Endothelial cell of umbilical vein (primary cell): ENCODE measurements at regions not wholly inside any gene's neighbourhood (a gene's known extent, or its start where the extent isn't known, plus 50 kb on each side); places are given as distances from the start of the nearest gene placed in this dataset.

Experiments
- BruUV-seq: library from RNA; stranded (reverse); fragments of 400-500 nt; replicated peaks from 2 replicates; lab custom pipeline; 2021; lab: Mats Ljungman, UMichigan
- CTCF ChIA-PET: fragments of 300-600, 350-600 bp; sonication (Branson Sonifier 250); formaldehyde crosslinking; loops from one replicate; lab custom pipeline; 2021; ENCODE audit warnings: antibody characterized with exemption, inconsistent platforms; lab: Charles Lee
- POLR2A ChIA-PET: fragments of 300-600, 350-600 bp; sonication (Branson Sonifier 250); formaldehyde crosslinking; loops from one replicate; lab custom pipeline; 2021; ENCODE audit warnings: antibody characterized with exemption, inconsistent platforms; lab: Charles Lee
- DNase-seq: peaks from one replicate; pipeline ENCODE4 v3.0.0-alpha.2; 2011; ENCODE audit warnings: low read depth, low spot score
- FAIRE-seq: peaks from 2 replicates; lab custom pipeline; 2011; peaks lifted over from hg19 to GRCh38; lab: Jason Lieb, UNC
- H2AFZ ChIP-seq: 2 replicates; pipeline ENCODE4 v1.6.0; 2012; ENCODE audit warnings: low read depth, low read length, control low read depth, inconsistent platforms
- H3K27ac ChIP-seq: 2 replicates; pipeline ENCODE4 v1.5.1; 2011; ENCODE audit warnings: low read depth, mild to moderate bottlenecking, control low read depth, low read length, moderate library complexity; ENCODE audit not compliant: insufficient read depth
- H3K27me3 ChIP-seq, 2 experiments: 2 replicates each; pipeline versions ENCODE4 v1.6.0 to v1.6.1; 2011; ENCODE audit warnings: low read length in 2 of 2, mixed read lengths in 1 of 2; ENCODE audit not compliant: control insufficient read depth in 2 of 2, insufficient read depth in 2 of 2
- H3K36me3 ChIP-seq, 2 experiments: 2 replicates in 1 of 2; 3 replicates in 1 of 2; pipeline ENCODE4 v1.5.1; 2011; ENCODE audit warnings: low read length in 2 of 2, mild to moderate bottlenecking in 1 of 2, moderate library complexity in 1 of 2; ENCODE audit not compliant: control insufficient read depth in 2 of 2, insufficient read depth in 2 of 2; ENCODE audit errors: extremely low read depth in 1 of 2
- H3K4me1 ChIP-seq: 3 replicates; pipeline ENCODE4 v1.5.1; 2011; ENCODE audit warnings: mild to moderate bottlenecking, low read length; ENCODE audit not compliant: control insufficient read depth, insufficient read depth; ENCODE audit errors: extremely low read depth
- H3K4me2 ChIP-seq: 2 replicates; pipeline ENCODE4 v1.6.1; 2011; ENCODE audit warnings: low read length, control low read depth, mixed read lengths; ENCODE audit not compliant: insufficient read depth
- H3K4me3 ChIP-seq, 3 experiments: fragments of 200-600 bp in 1 of 3; sonication (generic), shearing (Covaris generic) in 1 of 3; replicated peaks in 1 of 3; 2 replicates each; pipeline ENCODE4 v1.5.1; 2011 to 2016; ENCODE audit warnings: control low read depth in 3 of 3, low read length in 3 of 3, mild to moderate bottlenecking in 2 of 3, inconsistent platforms in 1 of 3, low read depth in 1 of 3, moderate library complexity in 1 of 3; ENCODE audit not compliant: insufficient read depth in 1 of 3
- H3K79me2 ChIP-seq: 2 replicates; pipeline ENCODE4 v1.6.0; 2012; ENCODE audit warnings: low read length, inconsistent platforms; ENCODE audit not compliant: control insufficient read depth, insufficient read depth
- H3K9ac ChIP-seq: replicated peaks from 2 replicates; pipeline ENCODE3; 2011; ENCODE audit warnings: low read length, control low read depth; ENCODE audit not compliant: insufficient read depth; ENCODE audit errors: extremely low read depth
- H3K9me1 ChIP-seq: replicated peaks from 3 replicates; pipeline ENCODE4 v1.6.0; 2011; ENCODE audit warnings: mild to moderate bottlenecking, low read length; ENCODE audit not compliant: control insufficient read depth, insufficient read depth; ENCODE audit errors: extremely low read depth
- H3K9me3 ChIP-seq: replicated peaks from 2 replicates; pipeline ENCODE4 v1.5.1; 2012; ENCODE audit warnings: low read length, inconsistent platforms; ENCODE audit not compliant: control insufficient read depth, insufficient read depth
- H4K20me1 ChIP-seq: replicated peaks from 2 replicates; pipeline ENCODE3; 2011; ENCODE audit warnings: mild to moderate bottlenecking, low read length; ENCODE audit not compliant: control insufficient read depth, insufficient read depth; ENCODE audit errors: extremely low read depth
- CTCF ChIP-seq, 2 donors: IDR thresholded peaks; 1 replicate in 1 of 2; 2 replicates in 1 of 2; pipeline ENCODE4 v1.5.1; 2011; ENCODE audit warnings: low read length in 2 of 2, mild to moderate bottlenecking in 2 of 2, moderate library complexity in 2 of 2, control low read depth in 1 of 2, inconsistent platforms in 1 of 2, low read depth in 1 of 2; ENCODE audit not compliant: insufficient read depth in 1 of 2; ENCODE audit errors: extremely low read depth in 1 of 2
- FOS ChIP-seq: IDR thresholded peaks from 2 replicates; pipeline ENCODE4 v1.6.1; 2011; ENCODE audit warnings: mild to moderate bottlenecking, low read length, moderate library complexity, borderline replicate concordance; ENCODE audit not compliant: insufficient read depth
- GATA2 ChIP-seq: IDR thresholded peaks from 2 replicates; pipeline ENCODE4 v1.7.0; 2011; ENCODE audit warnings: low read depth, mild to moderate bottlenecking, moderate library complexity, mixed read lengths, low read length; ENCODE audit not compliant: insufficient read length, insufficient read depth
- JUN ChIP-seq: IDR thresholded peaks from 2 replicates; pipeline ENCODE4 v1.6.1; 2011; ENCODE audit warnings: borderline replicate concordance, low read depth; ENCODE audit not compliant: insufficient read length, insufficient read depth
- MAX ChIP-seq: IDR thresholded peaks from 2 replicates; pipeline ENCODE4 v1.6.1; 2011; ENCODE audit not compliant: insufficient read depth, insufficient read length
- MYC ChIP-seq: IDR thresholded peaks from one replicate; pipeline ENCODE4 v1.6.1; 2011; ENCODE audit warnings: mild to moderate bottlenecking, low read depth, low read length
- POLR2A ChIP-seq: IDR thresholded peaks from 2 replicates; pipeline ENCODE4 v1.6.1; 2012; ENCODE audit warnings: low read depth, mild to moderate bottlenecking, control low read depth, low read length
- POLR2AphosphoS5 ChIP-seq: IDR thresholded peaks from 2 replicates; pipeline ENCODE4 v1.6.1; 2012; ENCODE audit warnings: low read depth, mild to moderate bottlenecking, control low read depth, low read length, moderate library complexity; ENCODE audit not compliant: insufficient read depth
- dilution Hi-C: fragments of 300-500 bp; cut with MboI; formaldehyde crosslinking; loops from one replicate; pipeline ENCODE4 v1.15.0; 2019; ENCODE audit warnings: low sequenced_read_pairs; ENCODE audit not compliant: extremely low pct_ligation_motif_present
- intact Hi-C: fragments of 100-400 bp; cut with micrococcal nuclease; formaldehyde crosslinking; loops from one replicate; pipeline ENCODE4 v1.10.0; 2022

- FAIRE-seq (no peak), DNase-seq (no peak)
- ChIA-PET CTCF (no interaction called here), POLR2A (no interaction called here)
- H3K9me3 ChIP-seq, result no peaks in the 10 kb centered on the region
- TF ChIP-seq FOS (no peak), POLR2AphosphoS5 (no peak), GATA2 (no peak), POLR2A (no peak), CTCF (IDR thresholded peaks at IDR 0.05; ENCODE audit: extremely low read depth in 1 of 2, insufficient read depth in 1 of 2, low read depth in 1 of 2, low read length in 2 of 2) (no peak), MYC (no peak), MAX (no peak), JUN (no peak)
- no peaks in the 10 kb centered on the region for H3K36me3 ChIP-seq
- H3K27ac ChIP-seq, result no peak overlapping the region
- H3K79me2 ChIP-seq, result no peaks in the 10 kb centered on the region
- no peak overlapping the region for H3K4me2 ChIP-seq
- H3K9ac ChIP-seq, result no peak overlapping the region
- H2AFZ ChIP-seq, result no peak overlapping the region
- no peaks in the 10 kb centered on the region for H3K4me1 ChIP-seq
- H4K20me1 ChIP-seq, result no peaks in the 10 kb centered on the region
- dilution Hi-C loops, result no loop called here
- no peak overlapping the region for H3K4me3 ChIP-seq
- H3K27me3 ChIP-seq, result no peaks in the 10 kb centered on the region
- intact Hi-C loops, result no loop called here
- no TSS peak for BruUV-seq
- no peaks in the 10 kb centered on the region for H3K9me1 ChIP-seq
Measured at GRCh38 chr21:45348591-45349327, 56.2 kb upstream of the COL18A1 start.
